HG02610 (cell line): ENCODE measurements at regions not wholly inside any gene's neighbourhood (a gene's known extent, or its start where the extent isn't known, plus 50 kb on each side); places are given as distances from the start of the nearest gene placed in this dataset.
"Not testable (repeated sequence)": the region's sequence is repeated elsewhere in the genome, so short reads cannot be mapped to it uniquely, and the experiment has no call there.

Experiments used
- ATAC-seq: cut with Tn5 transposase; IDR thresholded peaks from one replicate; pipeline ENCODE4 v1.9.1; 2021; ENCODE audit warnings: mild to moderate bottlenecking, moderate library complexity; ENCODE audit not compliant: unreplicated experiment

- no peak for ATAC-seq
Observed at GRCh38 chr11:23453522-23453921, 593.2 kb upstream of the CCDC179 start.

GRCh38 chr11:23455321-23455891 is 595.1 kb upstream of the CCDC179 start:
- ATAC-seq = no peak

GRCh38 chr11:23457641-23458040 is 597.4 kb upstream of the CCDC179 start:
- no peak for ATAC-seq

GRCh38 chr11:23471878-23472277 is 611.6 kb upstream of the CCDC179 start:
- no peak for ATAC-seq

- no peak for ATAC-seq
Observed at GRCh38 chr11:23473782-23474181, 613.5 kb upstream of the CCDC179 start.

GRCh38 chr11:23480736-23481135 is 620.5 kb upstream of the CCDC179 start:
- no peak for ATAC-seq

- not testable (repeated sequence) for ATAC-seq
Observed at GRCh38 chr11:23484146-23484545, 623.9 kb upstream of the CCDC179 start.

GRCh38 chr11:23484618-23485017 is 624.3 kb upstream of the CCDC179 start:
- ATAC-seq = not testable (repeated sequence)

- ATAC-seq = no peak
Observed at GRCh38 chr11:23490557-23491235, 630.4 kb upstream of the CCDC179 start.

GRCh38 chr11:23494981-23495380 is 634.7 kb upstream of the CCDC179 start:
- no peak for ATAC-seq

GRCh38 chr11:23496340-23496739 is 636.1 kb upstream of the CCDC179 start:
- ATAC-seq = no peak

GRCh38 chr11:23497040-23497439 is 636.8 kb upstream of the CCDC179 start:
- ATAC-seq = no peak

GRCh38 chr11:23502389-23502788 is 642.1 kb upstream of the CCDC179 start:
- ATAC-seq = no peak

GRCh38 chr11:23502826-23503225 is 642.6 kb upstream of the CCDC179 start:
- no peak for ATAC-seq

GRCh38 chr11:23509023-23509422 is 648.7 kb upstream of the CCDC179 start:
- ATAC-seq = peak; percentile 94

- ATAC-seq = no peak
Observed at GRCh38 chr11:23509821-23510220, 649.5 kb upstream of the CCDC179 start.

- ATAC-seq = no peak
Observed at GRCh38 chr11:23519194-23519593, 658.9 kb upstream of the CCDC179 start.

- ATAC-seq = no peak
Observed at GRCh38 chr11:23520226-23520960, 660.1 kb upstream of the CCDC179 start.

- ATAC-seq = no peak
Observed at GRCh38 chr11:23536907-23537306, 676.6 kb upstream of the CCDC179 start.

GRCh38 chr11:23539556-23539955 is 679.3 kb upstream of the CCDC179 start:
- no peak for ATAC-seq

GRCh38 chr11:23540101-23540561 is 679.9 kb upstream of the CCDC179 start:
- peak; percentile 76 for ATAC-seq

- no peak for ATAC-seq
Observed at GRCh38 chr11:23542189-23542588, 681.9 kb upstream of the CCDC179 start.
